H1 (cell line): ENCODE measurements at regions not wholly inside any gene's neighbourhood (a gene's known extent, or its start where the extent isn't known, plus 50 kb on each side); places are given as distances from the start of the nearest gene placed in this dataset.

Experiments
- CTCF ChIP-seq, 3 experiments: IDR thresholded peaks; 1 replicate in 2 of 3; 2 replicates in 1 of 3; pipeline versions ENCODE4 v1.5.1 to v1.6.1; 2011; ENCODE audit warnings: low read length in 3 of 3, mild to moderate bottlenecking in 3 of 3, inconsistent platforms in 2 of 3, low read depth in 1 of 3, moderate library complexity in 1 of 3; ENCODE audit not compliant: insufficient read depth in 1 of 3; ENCODE audit errors: control extremely low read depth in 1 of 3
- E2F6 ChIP-seq: IDR thresholded peaks from 2 replicates; pipeline ENCODE4 v1.6.1; 2012; ENCODE audit warnings: inconsistent platforms
- TAF1 ChIP-seq: IDR thresholded peaks from 2 replicates; pipeline ENCODE4 v1.6.1; 2011; ENCODE audit warnings: mild to moderate bottlenecking, low read depth, low read length

DNA sequence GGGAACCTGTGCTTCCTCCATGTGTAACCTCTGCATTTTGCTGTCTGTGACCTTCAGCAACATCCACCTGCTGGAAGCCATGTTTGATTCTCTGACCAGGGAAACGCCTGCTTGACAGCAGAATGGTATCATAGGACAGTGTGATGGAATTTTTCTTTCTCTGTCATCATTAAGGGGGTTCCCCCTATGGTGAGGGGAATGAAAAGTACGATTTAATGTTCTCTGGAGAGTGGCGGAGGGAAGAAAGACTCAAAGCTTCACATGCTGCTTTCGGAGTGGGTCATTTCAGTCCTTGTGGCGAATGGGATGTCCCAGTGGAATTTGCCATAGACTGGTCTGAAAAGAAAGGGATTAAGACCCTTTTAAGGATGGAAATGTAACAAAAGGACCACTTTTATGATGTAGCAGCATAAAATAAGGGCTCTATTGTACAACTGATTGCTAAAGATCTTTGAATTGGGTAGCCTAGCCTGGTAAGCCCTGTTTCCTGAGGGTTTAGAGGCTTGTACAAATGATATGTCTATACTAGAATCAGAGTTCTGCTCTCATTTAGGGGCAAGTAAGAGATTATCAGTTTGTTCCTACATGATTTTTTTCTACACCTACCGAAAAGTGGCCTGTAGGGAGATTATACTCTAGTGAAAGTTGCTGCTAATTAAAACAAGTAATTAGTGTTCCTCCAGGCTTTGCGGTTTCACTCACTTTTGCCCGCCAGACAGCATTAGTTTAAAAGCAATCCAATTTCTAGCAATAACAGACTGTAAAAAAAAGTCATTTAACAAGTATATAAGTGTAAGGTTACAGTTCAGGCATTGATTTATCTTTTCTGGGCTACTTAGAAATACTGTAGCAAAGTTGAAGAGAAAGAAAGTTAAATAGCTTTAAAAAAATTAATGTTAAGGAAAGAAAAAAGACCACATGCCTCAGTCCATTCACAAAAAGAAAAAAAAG is 904.5 kb downstream of the NR2F1-AS1 start:
- TF ChIP-seq CTCF (IDR thresholded peaks at IDR 0.05; ENCODE audit: control extremely low read depth in 1 of 3, insufficient read depth in 1 of 3, low read depth in 1 of 3, low read length in 3 of 3) (no peak), E2F6 (no peak), TAF1 (no peak)
